SK-N-SH treated with all-trans-retinoic acid at 6 μM for 48 hours (cell line): ENCODE measurements at regions not wholly inside any gene's neighbourhood (a gene's known extent, or its start where the extent isn't known, plus 50 kb on each side); places are given as distances from the start of the nearest gene placed in this dataset.

ENCODE experiments used
- ATAC-seq: fragments of 200-7000 bp; cut with Tn5 transposase; 3 replicates; pipeline ENCODE4 v1.9.1; 2020; ENCODE audit warnings: mild to moderate bottlenecking, moderate library complexity
- ARNTL ChIP-seq: fragments of 450-650 bp; formaldehyde crosslinking; IDR thresholded peaks from 2 replicates; pipeline ENCODE4 v1.5.0; 2020; ENCODE audit warnings: low read depth, mild to moderate bottlenecking, moderate library complexity, borderline replicate concordance
- CSDC2 ChIP-seq: fragments of 250-450 bp; sonication (Bioruptor Pico); IDR thresholded peaks from 2 replicates; pipeline ENCODE4 v1.5.0; 2020; ENCODE audit warnings: mild to moderate bottlenecking, moderate library complexity
- ESRRG ChIP-seq: fragments of 250-450 bp; sonication (Bioruptor Pico); IDR thresholded peaks from 2 replicates; pipeline ENCODE4 v1.6.1; 2021; ENCODE audit warnings: mild to moderate bottlenecking
- GLIS3 ChIP-seq: fragments of 250-450 bp; sonication (Bioruptor Pico); IDR thresholded peaks from 2 replicates; pipeline ENCODE4 v1.5.0; 2020; ENCODE audit warnings: mild to moderate bottlenecking, moderate library complexity
- RARB ChIP-seq: fragments of 250-450 bp; sonication (Bioruptor Pico); IDR thresholded peaks from 2 replicates; pipeline ENCODE4 v1.8.0; 2021; ENCODE audit warnings: mild to moderate bottlenecking, moderate library complexity
- SNAI2 ChIP-seq: fragments of 250-450 bp; sonication (Bioruptor Pico); IDR thresholded peaks from 2 replicates; pipeline ENCODE4 v1.5.0; 2020; ENCODE audit warnings: mild to moderate bottlenecking, moderate library complexity
- TOX ChIP-seq: fragments of 250-450 bp; sonication (Bioruptor Pico); IDR thresholded peaks from 2 replicates; pipeline ENCODE4 v1.8.0; 2021; ENCODE audit warnings: mild to moderate bottlenecking, moderate library complexity, borderline replicate concordance
- ZFP3 ChIP-seq: fragments of 250-450 bp; sonication (Bioruptor Pico); IDR thresholded peaks from 2 replicates; pipeline ENCODE4 v1.5.0; 2020; ENCODE audit warnings: mild to moderate bottlenecking, moderate library complexity
- ZFP30 ChIP-seq: fragments of 450-650 bp; formaldehyde crosslinking; IDR thresholded peaks from 2 replicates; pipeline ENCODE4 v1.5.0; 2022; ENCODE audit warnings: mild to moderate bottlenecking, moderate library complexity
- ZNF565 ChIP-seq: fragments of 450-650 bp; formaldehyde crosslinking; conservative IDR thresholded peaks from 2 replicates; pipeline ENCODE4 v1.5.0; 2020; ENCODE audit warnings: low read depth, mild to moderate bottlenecking, moderate library complexity
- ZNF8 ChIP-seq: fragments of 450-650 bp; formaldehyde crosslinking; IDR thresholded peaks from 2 replicates; pipeline ENCODE4 v1.5.0; 2020; ENCODE audit warnings: mild to moderate bottlenecking, moderate library complexity
- TF ChIP-seq, protein P1 (sequence below): fragments of 250-450 bp; sonication (Bioruptor Pico); IDR thresholded peaks from 2 replicates; pipeline ENCODE4 v1.8.0; 2021; ENCODE audit warnings: low read depth, mild to moderate bottlenecking, moderate library complexity, borderline replicate concordance
- TF ChIP-seq, protein P2 (sequence below): fragments of 250-450 bp; sonication (Bioruptor Pico); IDR thresholded peaks from 2 replicates; pipeline ENCODE4 v1.8.0; 2020; ENCODE audit warnings: mild to moderate bottlenecking, moderate library complexity, borderline replicate concordance
- TF ChIP-seq, protein P3 (sequence below): fragments of 250-450 bp; sonication (Bioruptor Pico); IDR thresholded peaks from 2 replicates; pipeline ENCODE4 v1.5.0; 2020; ENCODE audit warnings: mild to moderate bottlenecking, moderate library complexity
- TF ChIP-seq, protein P4 (sequence below): fragments of 250-450 bp; sonication (Bioruptor Pico); IDR thresholded peaks from 2 replicates; pipeline ENCODE4 v1.5.1; 2021; ENCODE audit warnings: mild to moderate bottlenecking, moderate library complexity

DNA sequence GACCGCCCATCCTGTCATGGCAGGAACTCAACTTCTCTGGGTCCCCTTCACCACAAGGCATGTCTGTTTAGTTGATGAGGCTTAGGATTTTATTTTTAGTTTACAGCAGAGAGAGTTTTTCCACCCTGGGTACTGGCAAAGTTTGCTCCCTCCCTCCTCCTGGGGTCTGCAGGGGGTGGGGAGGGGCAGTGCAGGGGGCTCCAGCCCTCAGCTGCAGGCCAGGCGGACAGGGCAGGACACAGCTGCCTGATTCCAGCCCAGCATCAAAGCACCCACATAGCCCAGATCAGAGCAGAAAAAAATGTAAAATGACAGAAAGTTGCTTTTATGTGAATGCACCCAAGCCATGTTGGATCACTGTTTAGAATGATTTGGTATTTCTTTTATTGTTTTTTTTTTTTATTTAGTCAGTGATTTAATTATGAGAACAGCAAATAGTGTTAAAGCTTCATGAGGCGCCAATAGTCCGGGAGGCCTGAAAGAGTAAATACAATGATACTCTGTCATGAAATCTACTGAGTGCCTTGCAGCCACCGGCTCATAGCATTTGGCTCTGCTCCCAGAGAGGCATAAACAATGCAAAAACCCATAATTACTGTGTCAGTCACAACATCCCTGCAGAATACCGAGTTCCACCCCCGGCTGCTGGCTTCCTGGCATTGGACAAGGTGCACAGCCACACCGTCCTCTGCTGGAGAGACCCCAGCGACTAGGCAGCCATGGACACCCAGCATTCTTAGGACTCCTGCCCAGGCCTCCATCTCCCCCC lies 923.5 kb downstream of the UQCRFS1 start:
- TF ChIP-seq ZNF8 = no peak
- TF ChIP-seq, all 23 proteins: peak for 0
- ATAC-seq = no peak

DNA sequence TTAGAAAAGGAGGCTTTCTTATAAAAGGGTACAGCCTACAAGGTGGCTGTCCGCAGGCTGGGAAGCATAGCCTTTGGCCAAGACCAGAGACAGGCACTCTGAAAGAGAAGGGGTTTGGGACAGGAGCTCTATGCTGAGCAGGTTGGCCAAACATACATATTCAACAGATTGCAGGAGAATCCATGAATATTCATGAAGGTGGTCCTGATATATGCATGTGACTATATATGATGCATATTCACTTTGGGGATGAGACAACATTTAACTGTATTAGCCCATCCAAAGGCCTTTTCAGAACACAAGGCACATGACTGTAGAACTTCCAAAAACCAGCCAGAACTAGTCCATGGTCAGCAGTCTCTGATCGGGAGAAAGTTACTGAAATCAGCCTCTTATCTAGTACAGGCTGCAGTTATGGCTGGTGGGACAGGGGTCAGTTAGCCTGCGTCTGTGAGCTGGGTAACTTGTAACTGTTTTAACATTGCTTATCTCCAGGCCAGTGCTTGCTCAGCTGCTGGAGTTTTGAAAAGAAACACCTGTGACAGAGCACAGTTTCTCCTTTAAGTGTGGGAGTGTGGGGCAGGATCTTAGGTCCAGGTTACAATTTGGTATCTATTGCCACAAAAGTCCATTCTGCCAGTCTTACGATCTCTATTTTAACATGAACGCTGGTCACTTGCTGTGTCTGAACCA lies 924.2 kb downstream of the UQCRFS1 start:
- TF ChIP-seq CSDC2 (CRISPR knock-in tag) (no peak), TOX (CRISPR knock-in tag) (no peak), ZNF8 (no peak), ZFP30 (CRISPR knock-in tag) (no peak), ZFP3 (CRISPR knock-in tag) (no peak), ZNF565 (no peak), ARNTL (no peak), SNAI2 (CRISPR knock-in tag) (no peak)
- no peak for ATAC-seq

DNA sequence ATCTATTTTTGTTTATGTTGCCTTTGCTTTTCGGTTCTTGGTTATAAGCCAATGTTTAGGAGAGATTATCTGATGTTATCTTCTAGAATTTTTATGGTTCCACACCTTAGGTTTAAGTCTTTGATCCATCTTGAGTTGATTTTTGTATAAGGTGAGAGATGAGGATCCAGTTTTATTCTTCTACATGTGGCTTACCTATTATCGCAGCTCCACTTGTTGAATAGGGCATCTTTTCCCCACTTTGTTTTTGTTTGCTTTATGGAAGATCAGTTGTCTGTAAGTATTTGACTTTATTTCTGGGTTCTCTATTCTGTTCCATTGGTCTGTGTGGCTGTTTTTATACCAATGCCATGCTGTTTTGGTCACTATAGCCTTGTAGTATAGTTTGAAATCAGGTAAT lies 927.0 kb downstream of the UQCRFS1 start:
- TF ChIP-seq, protein P1, sequence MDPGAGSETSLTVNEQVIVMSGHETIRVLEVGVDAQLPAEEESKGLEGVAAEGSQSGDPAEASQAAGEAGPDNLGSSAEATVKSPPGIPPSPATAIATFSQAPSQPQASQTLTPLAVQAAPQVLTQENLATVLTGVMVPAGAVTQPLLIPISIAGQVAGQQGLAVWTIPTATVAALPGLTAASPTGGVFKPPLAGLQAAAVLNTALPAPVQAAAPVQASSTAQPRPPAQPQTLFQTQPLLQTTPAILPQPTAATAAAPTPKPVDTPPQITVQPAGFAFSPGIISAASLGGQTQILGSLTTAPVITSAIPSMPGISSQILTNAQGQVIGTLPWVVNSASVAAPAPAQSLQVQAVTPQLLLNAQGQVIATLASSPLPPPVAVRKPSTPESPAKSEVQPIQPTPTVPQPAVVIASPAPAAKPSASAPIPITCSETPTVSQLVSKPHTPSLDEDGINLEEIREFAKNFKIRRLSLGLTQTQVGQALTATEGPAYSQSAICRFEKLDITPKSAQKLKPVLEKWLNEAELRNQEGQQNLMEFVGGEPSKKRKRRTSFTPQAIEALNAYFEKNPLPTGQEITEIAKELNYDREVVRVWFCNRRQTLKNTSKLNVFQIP = no peak
- TF ChIP-seq, protein P2, sequence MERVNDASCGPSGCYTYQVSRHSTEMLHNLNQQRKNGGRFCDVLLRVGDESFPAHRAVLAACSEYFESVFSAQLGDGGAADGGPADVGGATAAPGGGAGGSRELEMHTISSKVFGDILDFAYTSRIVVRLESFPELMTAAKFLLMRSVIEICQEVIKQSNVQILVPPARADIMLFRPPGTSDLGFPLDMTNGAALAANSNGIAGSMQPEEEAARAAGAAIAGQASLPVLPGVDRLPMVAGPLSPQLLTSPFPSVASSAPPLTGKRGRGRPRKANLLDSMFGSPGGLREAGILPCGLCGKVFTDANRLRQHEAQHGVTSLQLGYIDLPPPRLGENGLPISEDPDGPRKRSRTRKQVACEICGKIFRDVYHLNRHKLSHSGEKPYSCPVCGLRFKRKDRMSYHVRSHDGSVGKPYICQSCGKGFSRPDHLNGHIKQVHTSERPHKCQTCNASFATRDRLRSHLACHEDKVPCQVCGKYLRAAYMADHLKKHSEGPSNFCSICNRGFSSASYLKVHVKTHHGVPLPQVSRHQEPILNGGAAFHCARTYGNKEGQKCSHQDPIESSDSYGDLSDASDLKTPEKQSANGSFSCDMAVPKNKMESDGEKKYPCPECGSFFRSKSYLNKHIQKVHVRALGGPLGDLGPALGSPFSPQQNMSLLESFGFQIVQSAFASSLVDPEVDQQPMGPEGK = no peak
- TF ChIP-seq, protein P3, sequence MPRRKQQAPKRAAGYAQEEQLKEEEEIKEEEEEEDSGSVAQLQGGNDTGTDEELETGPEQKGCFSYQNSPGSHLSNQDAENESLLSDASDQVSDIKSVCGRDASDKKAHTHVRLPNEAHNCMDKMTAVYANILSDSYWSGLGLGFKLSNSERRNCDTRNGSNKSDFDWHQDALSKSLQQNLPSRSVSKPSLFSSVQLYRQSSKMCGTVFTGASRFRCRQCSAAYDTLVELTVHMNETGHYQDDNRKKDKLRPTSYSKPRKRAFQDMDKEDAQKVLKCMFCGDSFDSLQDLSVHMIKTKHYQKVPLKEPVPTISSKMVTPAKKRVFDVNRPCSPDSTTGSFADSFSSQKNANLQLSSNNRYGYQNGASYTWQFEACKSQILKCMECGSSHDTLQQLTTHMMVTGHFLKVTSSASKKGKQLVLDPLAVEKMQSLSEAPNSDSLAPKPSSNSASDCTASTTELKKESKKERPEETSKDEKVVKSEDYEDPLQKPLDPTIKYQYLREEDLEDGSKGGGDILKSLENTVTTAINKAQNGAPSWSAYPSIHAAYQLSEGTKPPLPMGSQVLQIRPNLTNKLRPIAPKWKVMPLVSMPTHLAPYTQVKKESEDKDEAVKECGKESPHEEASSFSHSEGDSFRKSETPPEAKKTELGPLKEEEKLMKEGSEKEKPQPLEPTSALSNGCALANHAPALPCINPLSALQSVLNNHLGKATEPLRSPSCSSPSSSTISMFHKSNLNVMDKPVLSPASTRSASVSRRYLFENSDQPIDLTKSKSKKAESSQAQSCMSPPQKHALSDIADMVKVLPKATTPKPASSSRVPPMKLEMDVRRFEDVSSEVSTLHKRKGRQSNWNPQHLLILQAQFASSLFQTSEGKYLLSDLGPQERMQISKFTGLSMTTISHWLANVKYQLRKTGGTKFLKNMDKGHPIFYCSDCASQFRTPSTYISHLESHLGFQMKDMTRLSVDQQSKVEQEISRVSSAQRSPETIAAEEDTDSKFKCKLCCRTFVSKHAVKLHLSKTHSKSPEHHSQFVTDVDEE (CRISPR knock-in tag) = no peak
- ATAC-seq = no peak

DNA sequence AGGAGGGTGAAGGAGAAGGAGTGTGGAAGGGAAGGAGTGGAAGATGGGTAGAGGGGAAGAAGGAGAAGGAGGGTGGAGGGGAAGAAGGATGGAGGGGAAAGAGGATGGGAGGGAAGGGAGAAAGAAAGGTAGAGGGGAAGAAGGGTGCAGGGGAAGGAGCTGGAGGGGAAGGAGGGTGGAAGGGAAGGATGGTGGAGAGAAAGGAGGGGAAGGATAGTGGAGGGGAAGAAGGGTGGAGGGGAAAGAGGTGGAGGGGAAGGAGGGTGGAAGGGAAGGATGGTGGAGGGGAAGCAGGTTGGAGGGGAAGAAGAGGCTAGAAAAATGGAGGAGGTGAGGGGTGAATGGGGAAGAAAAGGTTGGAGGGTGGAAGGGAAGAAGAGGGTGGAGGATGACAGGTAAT lies 927.9 kb downstream of the UQCRFS1 start:
- ATAC-seq = no peak

More for the DNA sequence above, 927.9 kb downstream of the UQCRFS1 start:
- TF ChIP-seq, protein P3 (CRISPR knock-in tag) = no peak
- TF ChIP-seq, protein P1 = no peak
- no peak for TF ChIP-seq SNAI2 (CRISPR knock-in tag)
- TF ChIP-seq, protein P2 = no peak
- TF ChIP-seq, protein P4, sequence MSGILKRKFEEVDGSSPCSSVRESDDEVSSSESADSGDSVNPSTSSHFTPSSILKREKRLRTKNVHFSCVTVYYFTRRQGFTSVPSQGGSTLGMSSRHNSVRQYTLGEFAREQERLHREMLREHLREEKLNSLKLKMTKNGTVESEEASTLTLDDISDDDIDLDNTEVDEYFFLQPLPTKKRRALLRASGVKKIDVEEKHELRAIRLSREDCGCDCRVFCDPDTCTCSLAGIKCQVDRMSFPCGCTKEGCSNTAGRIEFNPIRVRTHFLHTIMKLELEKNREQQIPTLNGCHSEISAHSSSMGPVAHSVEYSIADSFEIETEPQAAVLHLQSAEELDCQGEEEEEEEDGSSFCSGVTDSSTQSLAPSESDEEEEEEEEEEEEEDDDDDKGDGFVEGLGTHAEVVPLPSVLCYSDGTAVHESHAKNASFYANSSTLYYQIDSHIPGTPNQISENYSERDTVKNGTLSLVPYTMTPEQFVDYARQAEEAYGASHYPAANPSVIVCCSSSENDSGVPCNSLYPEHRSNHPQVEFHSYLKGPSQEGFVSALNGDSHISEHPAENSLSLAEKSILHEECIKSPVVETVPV (CRISPR knock-in tag) = no peak
- no peak for TF ChIP-seq RARB (CRISPR knock-in tag)
- no peak for TF ChIP-seq ARNTL
- TF ChIP-seq ESRRG (CRISPR knock-in tag) = no peak
- no peak for TF ChIP-seq GLIS3
